ENCODE measurements at regions not wholly inside any gene's neighbourhood (a gene's known extent, or its start where the extent isn't known, plus 50 kb on each side); places are given as distances from the start of the nearest gene placed in this dataset.
A peak's percentile ranks its signal among the peaks of the same experiment; 100 is the strongest.

- Mint-ChIP-seq H3K9me3 (ENCODE audit: low read depth, unreplicated experiment) (no peaks in the 10 kb centered on the region), H3K27me3 (ENCODE audit: unreplicated experiment) (peaks cover 15% of the 10 kb centered on the region), H3K4me1 (ENCODE audit: low read depth, unreplicated experiment) (peaks cover 21% of the 10 kb centered on the region), H3K27ac (ENCODE audit: unreplicated experiment) (no peak overlapping the region), H3K4me3 (ENCODE audit: low read depth, unreplicated experiment) (no peak overlapping the region), H3K36me3 (ENCODE audit: insufficient read depth, unreplicated experiment) (no peaks in the 10 kb centered on the region)
- DNase-seq, result peak; percentile 28
- TF ChIP-seq CTCF (IDR thresholded peaks at IDR 0.05; ENCODE audit: unreplicated experiment), result no peak
- CTCF ChIA-PET, result interaction anchor here (0.7 to 2.3 kb wide), 2 partner anchors 92 to 429 kb away, joined by 3 to 8 read pairs; no protein-coding TSS in a partner anchor
- no TSS peak for BruUV-seq (replicated peaks)
- intact Hi-C loops (cut with micrococcal nuclease; ENCODE audit: unreplicated experiment), result no loop called here
These were observed 405.9 kb upstream of the SULF2 start for GRCh38 chr20:48191200-48191599.

- no peak for DNase-seq
- intact Hi-C loops (cut with micrococcal nuclease; ENCODE audit: unreplicated experiment), result no loop called here
- CTCF ChIA-PET, result interaction anchor here (0.7 to 2.3 kb wide), 5 partner anchors 91 to 430 kb away, joined by 3 to 12 read pairs (median 4); no protein-coding TSS in a partner anchor
- BruUV-seq (replicated peaks), result no TSS peak
- Mint-ChIP-seq H3K27ac (ENCODE audit: unreplicated experiment) (no peak overlapping the region), H3K4me3 (ENCODE audit: low read depth, unreplicated experiment) (no peak overlapping the region), H3K4me1 (ENCODE audit: low read depth, unreplicated experiment) (peaks cover 18% of the 10 kb centered on the region), H3K27me3 (ENCODE audit: unreplicated experiment) (peaks cover 11% of the 10 kb centered on the region), H3K36me3 (ENCODE audit: insufficient read depth, unreplicated experiment) (no peaks in the 10 kb centered on the region), H3K9me3 (ENCODE audit: low read depth, unreplicated experiment) (peaks cover under 1% of the 10 kb centered on the region)
- TF ChIP-seq CTCF (IDR thresholded peaks at IDR 0.05; ENCODE audit: unreplicated experiment), result no peak
These were observed 405.5 kb upstream of the SULF2 start for GRCh38 chr20:48190757-48191156.

GRCh38 chr20:48189181-48189580, 403.9 kb upstream of the SULF2 start:
- H3K27ac Mint-ChIP-seq (ENCODE audit: unreplicated experiment), result no peak overlapping the region

GRCh38 chr20:48187851-48188250, 402.6 kb upstream of the SULF2 start:
- intact Hi-C loops (cut with micrococcal nuclease; ENCODE audit: unreplicated experiment), result loop anchor here (2.0 to 10.0 kb wide), 3 partner anchors 97 to 401 kb away; no protein-coding TSS in a partner anchor
- CTCF ChIA-PET, result no interaction called here
- no peak for TF ChIP-seq CTCF (IDR thresholded peaks at IDR 0.05; ENCODE audit: unreplicated experiment)

More at GRCh38 chr20:48189181-48189580, 403.9 kb upstream of the SULF2 start:
- no TSS peak for BruUV-seq (replicated peaks)
- H3K9me3 Mint-ChIP-seq (ENCODE audit: low read depth, unreplicated experiment), result peaks cover 2% of the 10 kb centered on the region
- CTCF ChIA-PET, result interaction anchor here (0.6 to 1.8 kb wide), 6 partner anchors 270 to 1177 kb away, joined by 3 to 12 read pairs (median 6); no protein-coding TSS in a partner anchor
- H3K36me3 Mint-ChIP-seq (ENCODE audit: insufficient read depth, unreplicated experiment), result no peaks in the 10 kb centered on the region
- peak; percentile 53 for TF ChIP-seq CTCF (IDR thresholded peaks at IDR 0.05; ENCODE audit: unreplicated experiment)
- peaks cover 16% of the 10 kb centered on the region for H3K4me1 Mint-ChIP-seq (ENCODE audit: low read depth, unreplicated experiment)
- no peaks in the 10 kb centered on the region for H3K27me3 Mint-ChIP-seq (ENCODE audit: unreplicated experiment)
- no peak overlapping the region for H3K4me3 Mint-ChIP-seq (ENCODE audit: low read depth, unreplicated experiment)
- DNase-seq, result peak; percentile 52
- intact Hi-C loops (cut with micrococcal nuclease; ENCODE audit: unreplicated experiment), result loop anchor here (2.0 to 10.0 kb wide), 3 partner anchors 96 to 402 kb away; no protein-coding TSS in a partner anchor

More at GRCh38 chr20:48187851-48188250, 402.6 kb upstream of the SULF2 start:
- no peak overlapping the region for H3K4me3 Mint-ChIP-seq (ENCODE audit: low read depth, unreplicated experiment)
- H3K27me3 Mint-ChIP-seq (ENCODE audit: unreplicated experiment), result no peaks in the 10 kb centered on the region
- DNase-seq, result no peak
- H3K4me1 Mint-ChIP-seq (ENCODE audit: low read depth, unreplicated experiment), result peaks cover 16% of the 10 kb centered on the region
- no peak overlapping the region for H3K27ac Mint-ChIP-seq (ENCODE audit: unreplicated experiment)
- peaks cover 2% of the 10 kb centered on the region for H3K9me3 Mint-ChIP-seq (ENCODE audit: low read depth, unreplicated experiment)
- BruUV-seq (replicated peaks), result no TSS peak
- no peaks in the 10 kb centered on the region for H3K36me3 Mint-ChIP-seq (ENCODE audit: insufficient read depth, unreplicated experiment)
